ENCODE measurements at regions not wholly inside any gene's neighbourhood (a gene's known extent, or its start where the extent isn't known, plus 50 kb on each side); places are given as distances from the start of the nearest gene placed in this dataset.

DNA sequence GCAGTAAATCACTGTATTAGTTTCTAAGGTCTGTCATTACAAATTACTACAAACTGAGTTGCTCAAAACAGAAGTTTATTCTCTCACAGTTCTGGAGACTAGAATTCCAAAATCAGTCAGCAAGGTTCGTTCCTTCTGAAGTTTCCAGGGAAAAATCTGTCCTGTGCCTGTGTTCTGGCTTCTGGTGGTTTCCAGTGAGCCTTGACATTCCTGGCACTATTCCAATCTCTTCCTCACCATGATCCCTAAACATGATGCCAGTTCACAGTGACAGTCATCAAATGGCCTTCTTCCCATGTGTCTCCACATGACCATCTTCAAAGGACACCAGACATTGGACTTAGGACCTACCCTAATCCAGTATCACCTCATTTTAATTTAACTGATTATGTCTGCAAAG lies 351.4 kb downstream of the PLK2 start:
- no peak overlapping the region for H2BK12ac ChIP-seq (ENCODE audit: low read depth, low read length)
- H3K9ac ChIP-seq (replicated peaks in 1 of 4; ENCODE audit: extremely low read depth in 1 of 4, low read depth in 3 of 4, low read length in 3 of 4): no peak overlapping the region
- no peaks in the 10 kb centered on the region for H3K79me2 ChIP-seq (ENCODE audit: control insufficient read depth in 1 of 2, insufficient read depth in 2 of 2, low read length in 2 of 2)
- H3K18ac ChIP-seq (ENCODE audit: extremely low read depth, low read length): no peak overlapping the region
- no peak overlapping the region for H2AFZ ChIP-seq (ENCODE audit: low read length)
- H3K4me3 ChIP-seq (ENCODE audit: extremely low read depth in 1 of 4, insufficient read depth in 2 of 4, low read depth in 3 of 4, low read length in 4 of 4): no peak overlapping the region
- POLR2A ChIA-PET (ENCODE audit: partially characterized antibody): no interaction called here
- H4K8ac ChIP-seq (ENCODE audit: extremely low read depth, insufficient read depth, low read length): no peak overlapping the region
- no peak overlapping the region for H4K5ac ChIP-seq (ENCODE audit: insufficient read length, low read depth, low read length)
- FAIRE-seq (no peak), DNase-seq (ENCODE audit: low read depth in 1 of 2, low spot score in 2 of 2) (no peak)
- CTCF ChIA-PET (ENCODE audit: partially characterized antibody): no interaction called here
- H4K20me1 ChIP-seq (replicated peaks in 1 of 2; ENCODE audit: control insufficient read depth in 1 of 2, insufficient read depth in 2 of 2, low read length in 2 of 2): no peaks in the 10 kb centered on the region
- no peaks in the 10 kb centered on the region for H3K4me1 ChIP-seq (replicated peaks in 1 of 4; ENCODE audit: control insufficient read depth in 3 of 4, insufficient read depth in 4 of 4, low read length in 3 of 4)
- H2BK5ac ChIP-seq (ENCODE audit: low read depth, low read length): no peak overlapping the region
- no peak overlapping the region for H2AK5ac ChIP-seq (ENCODE audit: low read depth, low read length)
- H3K23ac ChIP-seq (ENCODE audit: insufficient read length): no peak overlapping the region
- TF ChIP-seq RNF2 (IDR thresholded peaks at IDR 0.05; ENCODE audit: borderline replicate concordance, low read depth, low read length, missing control alignments, poor library complexity, severe bottlenecking) (no peak), SP4 (IDR thresholded peaks at IDR 0.05; ENCODE audit: low read length) (no peak), TAF1 (IDR thresholded peaks at IDR 0.05; ENCODE audit: low read depth, low read length) (no peak), KDM5A (IDR thresholded peaks at IDR 0.05; ENCODE audit: low read length) (no peak), POU5F1 (IDR thresholded peaks at IDR 0.05; ENCODE audit: low read depth, low read length) (no peak)
- no peak overlapping the region for H2BK20ac ChIP-seq (ENCODE audit: low read length)
- H3K27ac ChIP-seq (ENCODE audit: low read depth, low read length): no peak overlapping the region
- H3K56ac ChIP-seq (replicated peaks; ENCODE audit: insufficient read length, low read depth, low read length): no peak overlapping the region
- H3K4ac ChIP-seq (replicated peaks; ENCODE audit: insufficient read length, low read depth, low read length): no peak overlapping the region
- H3K79me1 ChIP-seq (ENCODE audit: low read depth, low read length): no peaks in the 10 kb centered on the region
- no peaks in the 10 kb centered on the region for H3K36me3 ChIP-seq (ENCODE audit: control insufficient read depth in 2 of 4, insufficient read depth in 4 of 4, low read length in 3 of 4)
- no peaks in the 10 kb centered on the region for H3K9me3 ChIP-seq (ENCODE audit: insufficient read depth in 2 of 2, low read depth in 1 of 2, low read length in 1 of 2)
- H3K27me3 ChIP-seq (replicated peaks in 1 of 4; ENCODE audit: control insufficient read depth in 3 of 4, extremely low read depth in 1 of 4, insufficient read depth in 3 of 4, low read length in 3 of 4): no peaks in the 10 kb centered on the region
- no peak overlapping the region for H4K91ac ChIP-seq (replicated peaks; ENCODE audit: insufficient read length, low read length)
- H2BK15ac ChIP-seq (ENCODE audit: low read length): no peak overlapping the region
- no peak overlapping the region for H3K4me2 ChIP-seq (ENCODE audit: insufficient read depth in 1 of 2, low read depth in 2 of 2, low read length in 2 of 2)
- H3K14ac ChIP-seq (ENCODE audit: insufficient read length): no peak overlapping the region
- no peak overlapping the region for H2BK120ac ChIP-seq (replicated peaks; ENCODE audit: low read depth, low read length)
- H3K23me2 ChIP-seq (ENCODE audit: low read depth, low read length): no peaks in the 10 kb centered on the region
- WGBS, 2 experiments (ENCODE audit: extremely low coverage in 1 of 2, insufficient coverage in 1 of 2, insufficient read length in 1 of 2, insufficient replicate concordance in 2 of 2, low coverage in 1 of 2, low lambda C conversion rate in 2 of 2, missing lambda C conversion rate in 1 of 2): 93% methylated on average over 1 of the region's 1 CpG; no CpG with 5 or more reads in 1 of the 2 experiments

Measured in H1 (cell line).